22Rv1 (cell line): ENCODE measurements at regions not wholly inside any gene's neighbourhood (a gene's known extent, or its start where the extent isn't known, plus 50 kb on each side); places are given as distances from the start of the nearest gene placed in this dataset.

Experiments used
- H3K27ac ChIP-seq: fragments of 450-650 bp; 2 replicates; pipeline ENCODE4 v1.5.1; 2017
- CTCF ChIP-seq: fragments of 450-650 bp; IDR thresholded peaks from 2 replicates; pipeline ENCODE4 v1.5.1; 2017; ENCODE audit warnings: mild to moderate bottlenecking
- ZFX ChIP-seq: fragments of 450-650 bp; IDR thresholded peaks from 2 replicates; pipeline ENCODE4 v1.6.1; 2017; ENCODE audit warnings: antibody characterized with exemption, borderline replicate concordance

- no peak overlapping the region for H3K27ac ChIP-seq
- TF ChIP-seq CTCF, result no peak
Measured at GRCh38 chr22:44419429-44419828, 78.6 kb downstream of the RTL6 start.

DNA sequence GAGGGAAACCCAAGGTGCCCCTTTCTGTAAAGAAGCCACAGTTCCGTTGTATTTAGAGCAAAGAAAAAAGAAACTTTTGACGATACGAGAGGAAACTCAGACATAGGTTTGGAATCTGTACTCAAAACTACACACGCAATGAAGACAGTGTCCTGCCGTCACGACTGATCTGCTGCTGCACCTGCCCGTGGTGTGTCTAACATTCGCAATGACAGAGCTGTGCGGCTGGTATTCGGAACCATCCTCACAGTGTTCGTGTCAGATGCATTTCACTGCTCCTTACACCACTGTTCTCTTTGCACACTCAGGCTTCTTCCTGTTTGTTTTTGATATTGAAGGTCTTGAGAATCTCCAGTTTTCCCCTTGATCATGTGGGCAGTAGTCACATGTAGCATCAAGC is 84.8 kb downstream of the RTL6 start:
- no peak overlapping the region for H3K27ac ChIP-seq
- TF ChIP-seq ZFX (no peak), CTCF (no peak)

- TF ChIP-seq CTCF, result no peak
- TF ChIP-seq ZFX, result no peak
- H3K27ac ChIP-seq, result no peak overlapping the region
Measured at GRCh38 chr22:44412136-44412731, 85.8 kb downstream of the RTL6 start.

DNA sequence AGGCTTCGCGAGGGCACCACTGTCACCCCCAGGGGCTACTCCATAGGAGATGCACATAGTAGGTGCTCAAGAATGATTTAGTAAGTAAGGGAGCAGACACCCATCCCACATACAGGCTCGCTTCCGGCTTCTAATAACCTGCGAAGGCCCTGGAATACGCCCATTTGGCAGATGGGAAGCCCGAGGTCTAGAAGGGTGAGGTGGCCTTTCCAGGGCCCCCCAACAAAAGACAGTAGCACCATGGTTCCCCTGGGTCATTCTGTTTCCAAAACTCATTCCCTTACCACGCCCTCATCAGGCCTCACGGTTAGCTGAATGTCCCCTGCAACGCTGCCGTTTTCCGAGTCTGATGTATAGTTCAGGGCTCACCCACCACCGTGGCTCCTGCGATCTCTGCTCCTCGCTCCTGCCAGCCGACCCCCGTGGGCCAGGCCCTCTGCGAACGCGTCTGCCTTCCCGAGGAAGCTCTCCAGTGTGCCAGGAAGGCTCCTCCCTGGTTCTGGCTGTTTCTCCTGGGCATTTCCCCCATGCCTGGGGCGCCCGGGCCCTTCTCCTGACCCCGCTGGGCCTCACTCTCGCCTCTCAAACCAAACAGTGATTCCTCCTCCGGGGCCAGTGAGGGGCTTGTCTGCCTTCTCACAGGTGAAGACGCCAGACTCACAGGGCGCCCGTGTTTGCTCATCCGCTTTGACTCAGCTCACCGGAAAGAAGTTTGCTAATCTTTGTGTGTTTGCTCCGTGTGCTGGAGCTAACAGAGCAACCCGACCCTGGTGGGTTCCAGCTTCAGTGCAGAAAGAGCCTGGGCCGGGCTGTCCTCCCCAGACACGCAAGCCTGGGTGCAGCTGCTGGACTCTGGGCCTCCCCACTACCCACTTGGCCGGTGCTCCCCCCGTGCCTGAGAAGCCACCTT is 86.6 kb downstream of the RTL6 start:
- TF ChIP-seq ZFX, result no peak
- TF ChIP-seq CTCF, result no peak
- no peak overlapping the region for H3K27ac ChIP-seq

- TF ChIP-seq ZFX (no peak), CTCF (no peak)
- H3K27ac ChIP-seq, result no peak overlapping the region
Measured at GRCh38 chr22:44410451-44410991, 87.5 kb downstream of the RTL6 start.

GRCh38 chr22:44409974-44410316 is 88.1 kb downstream of the RTL6 start:
- no peak for TF ChIP-seq ZFX
- no peak for TF ChIP-seq CTCF
- no peak overlapping the region for H3K27ac ChIP-seq
